ENCODE measurements at regions not wholly inside any gene's neighbourhood (a gene's known extent, or its start where the extent isn't known, plus 50 kb on each side); places are given as distances from the start of the nearest gene placed in this dataset.

- H3K9me3 ChIP-seq: no peaks in the 10 kb centered on the region
- DNase-seq (ENCODE audit: low spot score) (no peak), ATAC-seq (ENCODE audit: insufficient number of reproducible peaks, low FRiP score, low read depth) (no peak)
- no peaks in the 10 kb centered on the region for H3K27me3 ChIP-seq (replicated peaks; ENCODE audit: insufficient read depth)
- no peak overlapping the region for H3K4me3 ChIP-seq
- no peaks in the 10 kb centered on the region for H3K4me1 ChIP-seq (ENCODE audit: control insufficient read depth in 1 of 2, low read depth in 2 of 2)
- no peak for TF ChIP-seq CTCF (IDR thresholded peaks at IDR 0.05)
- H3K27ac ChIP-seq: no peak overlapping the region
- no peaks in the 10 kb centered on the region for H3K36me3 ChIP-seq
Observed at GRCh38 chr15:60138397-60138968, 134.4 kb downstream of the FOXB1 start.

DNA sequence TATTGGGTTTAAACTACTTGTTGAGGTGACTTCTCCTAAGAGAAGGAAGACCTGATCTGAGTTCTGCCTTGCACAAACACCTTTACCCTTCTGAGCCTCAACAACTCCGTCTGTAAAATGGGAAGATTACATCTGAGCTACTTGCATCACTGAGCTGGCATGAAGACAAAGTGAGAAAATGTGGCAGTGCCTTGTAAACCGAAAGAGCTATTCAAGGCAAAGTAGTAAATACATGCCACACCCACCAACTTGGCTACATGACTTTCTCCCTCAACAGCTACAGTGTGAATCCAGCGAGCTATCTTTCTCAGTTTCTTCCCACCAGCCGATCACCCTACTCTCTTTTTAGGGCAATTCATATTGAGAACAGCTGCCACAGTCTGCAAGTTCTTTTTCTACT is 148.3 kb downstream of the FOXB1 start:
- no peak overlapping the region for H3K4me3 ChIP-seq
- no peaks in the 10 kb centered on the region for H3K9me3 ChIP-seq
- H3K36me3 ChIP-seq: no peaks in the 10 kb centered on the region
- H3K27ac ChIP-seq: no peak overlapping the region
- DNase-seq (ENCODE audit: low spot score): no peak
- no peaks in the 10 kb centered on the region for H3K27me3 ChIP-seq (replicated peaks; ENCODE audit: insufficient read depth)
- H3K4me1 ChIP-seq (ENCODE audit: control insufficient read depth in 1 of 2, low read depth in 2 of 2): peaks cover 0 to 3% of the 10 kb centered on the region in 2 donors
- TF ChIP-seq CTCF (IDR thresholded peaks at IDR 0.05): no peak
- no peak for ATAC-seq (ENCODE audit: insufficient number of reproducible peaks, low FRiP score, low read depth)

- H3K27ac ChIP-seq: no peak overlapping the region
- no peaks in the 10 kb centered on the region for H3K36me3 ChIP-seq
- H3K27me3 ChIP-seq (replicated peaks; ENCODE audit: insufficient read depth): no peaks in the 10 kb centered on the region
- TF ChIP-seq CTCF (IDR thresholded peaks at IDR 0.05): no peak
- no peak overlapping the region for H3K4me3 ChIP-seq
- ATAC-seq (ENCODE audit: insufficient number of reproducible peaks, low FRiP score, low read depth) (no peak), DNase-seq (ENCODE audit: low spot score) (no peak)
- no peaks in the 10 kb centered on the region for H3K9me3 ChIP-seq
- H3K4me1 ChIP-seq (ENCODE audit: control insufficient read depth in 1 of 2, low read depth in 2 of 2): peaks cover 0 to 3% of the 10 kb centered on the region in 2 donors
Observed at GRCh38 chr15:60154764-60155325, 150.7 kb downstream of the FOXB1 start.

- Histone ChIP-seq H3K27ac (no peak overlapping the region), H3K9me3 (no peaks in the 10 kb centered on the region), H3K27me3 (replicated peaks; ENCODE audit: insufficient read depth) (no peaks in the 10 kb centered on the region), H3K36me3 (no peaks in the 10 kb centered on the region), H3K4me1 (ENCODE audit: control insufficient read depth in 1 of 2, low read depth in 2 of 2) (peaks cover 0 to 3% of the 10 kb centered on the region in 2 donors), H3K4me3 (no peak overlapping the region)
- ATAC-seq (ENCODE audit: insufficient number of reproducible peaks, low FRiP score, low read depth) (no peak), DNase-seq (ENCODE audit: low spot score) (no peak)
- no peak for TF ChIP-seq CTCF (IDR thresholded peaks at IDR 0.05)
Observed at GRCh38 chr15:60155661-60156060, 151.6 kb downstream of the FOXB1 start.

- Histone ChIP-seq H3K36me3 (no peaks in the 10 kb centered on the region), H3K4me3 (no peak overlapping the region), H3K4me1 (ENCODE audit: control insufficient read depth in 1 of 2, low read depth in 2 of 2) (no peaks in the 10 kb centered on the region), H3K27ac (no peak overlapping the region), H3K9me3 (no peaks in the 10 kb centered on the region), H3K27me3 (replicated peaks; ENCODE audit: insufficient read depth) (no peaks in the 10 kb centered on the region)
- DNase-seq (ENCODE audit: low spot score) (no peak), ATAC-seq (ENCODE audit: insufficient number of reproducible peaks, low FRiP score, low read depth) (no peak)
- no peak for TF ChIP-seq CTCF (IDR thresholded peaks at IDR 0.05)
Observed at GRCh38 chr15:60160909-60161308, 156.8 kb downstream of the FOXB1 start.
